Neural cell (in vitro differentiated cells): ENCODE measurements at regions not wholly inside any gene's neighbourhood (a gene's known extent, or its start where the extent isn't known, plus 50 kb on each side); places are given as distances from the start of the nearest gene placed in this dataset.
A peak's percentile ranks its signal among the peaks of the same experiment; 100 is the strongest.

Source experiments
- H2AFZ ChIP-seq: fragments of 200-600, 300-800 bp; sonication (generic), shearing (Covaris generic); 2 replicates; pipeline ENCODE4 v1.6.0; 2014; ENCODE audit warnings: low read depth, mild to moderate bottlenecking, antibody characterized with exemption, low read length, moderate library complexity
- H3F3A ChIP-seq: fragments of 200-600 bp; shearing (Covaris generic); 2 replicates; pipeline ENCODE4 v1.6.1; 2016; ENCODE audit warnings: mild to moderate bottlenecking, moderate library complexity, mixed read lengths, antibody characterized with exemption, low read length; ENCODE audit not compliant: insufficient read depth, poor library complexity, severe bottlenecking
- H3K27ac ChIP-seq: fragments of 200-600, 300-800 bp; sonication (generic), shearing (Covaris generic); 2 replicates; pipeline ENCODE4 v1.5.1; 2014; ENCODE audit warnings: mild to moderate bottlenecking, low read length, moderate library complexity
- H3K27me3 ChIP-seq: fragments of 300-800, 200-600 bp; sonication (generic), shearing (Covaris generic); 2 replicates; pipeline ENCODE4 v1.6.0; 2014; ENCODE audit warnings: mild to moderate bottlenecking, low read depth, low read length, moderate library complexity; ENCODE audit not compliant: insufficient read depth
- H3K36me3 ChIP-seq: fragments of 300-800, 200-600 bp; sonication (generic), shearing (Covaris generic); 2 replicates; pipeline ENCODE4 v1.5.1; 2014; ENCODE audit warnings: mild to moderate bottlenecking, antibody characterized with exemption, low read length, moderate library complexity; ENCODE audit not compliant: insufficient read depth
- H3K4me2 ChIP-seq: fragments of 300-800, 200-600 bp; sonication (generic), shearing (Covaris generic); 2 replicates; pipeline ENCODE4 v1.6.0; 2014; ENCODE audit warnings: mild to moderate bottlenecking, low read length
- H3K4me3 ChIP-seq: fragments of 300-800, 200-600 bp; sonication (generic), shearing (Covaris generic); 2 replicates; pipeline ENCODE4 v1.5.1; 2014; ENCODE audit warnings: mild to moderate bottlenecking, low read length, moderate library complexity
- H3K79me2 ChIP-seq: fragments of 200-600 bp; shearing (Covaris generic); replicated peaks from 2 replicates; pipeline ENCODE4 v1.6.0; 2014; ENCODE audit warnings: mild to moderate bottlenecking, low read length, moderate library complexity; ENCODE audit not compliant: insufficient read depth
- H3K9ac ChIP-seq: fragments of 300-800, 200-600 bp; sonication (generic), shearing (Covaris generic); 2 replicates; pipeline ENCODE4 v1.6.1; 2016; ENCODE audit warnings: mild to moderate bottlenecking, low read length, mixed read lengths
- H3K9me2 ChIP-seq: fragments of 200-600 bp; shearing (Covaris generic); 2 replicates; pipeline ENCODE4 v1.6.1; 2016; ENCODE audit warnings: mild to moderate bottlenecking, low read length, mixed read lengths; ENCODE audit not compliant: insufficient read depth
- H3K9me3 ChIP-seq: fragments of 200-600, 300-800 bp; sonication (generic), shearing (Covaris generic); 2 replicates; pipeline ENCODE4 v1.6.1; 2016; ENCODE audit warnings: mild to moderate bottlenecking, mixed run types, low read length, moderate library complexity, mixed read lengths
- H4K20me1 ChIP-seq: fragments of 200-600 bp; shearing (Covaris generic); 2 replicates; pipeline ENCODE4 v1.6.1; 2016; ENCODE audit warnings: mild to moderate bottlenecking, mixed run types; ENCODE audit not compliant: insufficient read depth
- CTCF ChIP-seq: fragments of 450-650 bp; IDR thresholded peaks from 2 replicates; pipeline ENCODE4 v1.5.1; 2014; ENCODE audit warnings: antibody characterized with exemption, mild to moderate bottlenecking, moderate library complexity; ENCODE audit not compliant: poor library complexity, severe bottlenecking
- EP300 ChIP-seq: fragments of 450-650 bp; conservative IDR thresholded peaks from 2 replicates; pipeline ENCODE4 v1.6.1; 2014; ENCODE audit warnings: antibody characterized with exemption, mild to moderate bottlenecking, moderate library complexity; ENCODE audit not compliant: poor library complexity, severe bottlenecking
- EZH2 ChIP-seq: fragments of 200-600, 300-800 bp; shearing (Covaris generic), sonication (generic); IDR thresholded peaks from 2 replicates; pipeline ENCODE4 v1.6.1; 2014; ENCODE audit warnings: antibody characterized with exemption, low read length, borderline replicate concordance, mild to moderate bottlenecking; ENCODE audit not compliant: insufficient read depth, poor library complexity, severe bottlenecking
- MXI1 ChIP-seq: fragments of 450-650 bp; conservative IDR thresholded peaks from 2 replicates; pipeline ENCODE4 v1.6.1; 2014; ENCODE audit warnings: antibody characterized with exemption, mild to moderate bottlenecking; ENCODE audit not compliant: poor library complexity, severe bottlenecking
- POLR2AphosphoS5 ChIP-seq: IDR thresholded peaks from 2 replicates; pipeline ENCODE4 v1.6.1; 2012
- RAD21 ChIP-seq: fragments of 450-650 bp; conservative IDR thresholded peaks from 2 replicates; pipeline ENCODE4 v1.6.1; 2014; ENCODE audit warnings: antibody characterized with exemption, mild to moderate bottlenecking, moderate library complexity
- REST ChIP-seq: IDR thresholded peaks from 2 replicates; pipeline ENCODE4 v1.6.1; 2012; ENCODE audit warnings: borderline replicate concordance
- SMC3 ChIP-seq: fragments of 450-650 bp; conservative IDR thresholded peaks from 2 replicates; pipeline ENCODE4 v1.6.1; 2014; ENCODE audit warnings: antibody characterized with exemption, mild to moderate bottlenecking, moderate library complexity; ENCODE audit not compliant: poor library complexity

GRCh38 chr5:57780306-57780960 lies 297.8 kb upstream of the ACTBL2 start:
- H3K27ac ChIP-seq, result no peak overlapping the region
- no peak for TF ChIP-seq EP300
- no peak for TF ChIP-seq MXI1
- no peak for TF ChIP-seq REST
- TF ChIP-seq RAD21, result no peak
- TF ChIP-seq EZH2, result no peak
- H3K36me3 ChIP-seq, result no peaks in the 10 kb centered on the region
- H3K4me2 ChIP-seq, result no peak overlapping the region
- H3K4me3 ChIP-seq, result no peak overlapping the region
- H3K9me2 ChIP-seq, result no peaks in the 10 kb centered on the region
- no peaks in the 10 kb centered on the region for H4K20me1 ChIP-seq
- no peak overlapping the region for H2AFZ ChIP-seq
- H3K79me2 ChIP-seq, result no peaks in the 10 kb centered on the region
- H3K9ac ChIP-seq, result no peak overlapping the region
- no peaks in the 10 kb centered on the region for H3K9me3 ChIP-seq
- H3K27me3 ChIP-seq, result no peaks in the 10 kb centered on the region
- H3F3A ChIP-seq, result no peaks in the 10 kb centered on the region

- no peaks in the 10 kb centered on the region for H3K36me3 ChIP-seq
- no peaks in the 10 kb centered on the region for H3K79me2 ChIP-seq
- H3K9me3 ChIP-seq, result no peaks in the 10 kb centered on the region
- TF ChIP-seq RAD21, result peak; percentile 95
- TF ChIP-seq SMC3, result peak; percentile 95
- no peak for TF ChIP-seq EZH2
- TF ChIP-seq CTCF, result peak; percentile 88
- no peak for TF ChIP-seq POLR2AphosphoS5
- TF ChIP-seq EP300, result no peak
- TF ChIP-seq MXI1, result no peak
- no peak overlapping the region for H3K4me2 ChIP-seq
- no peak overlapping the region for H3K4me3 ChIP-seq
- no peaks in the 10 kb centered on the region for H4K20me1 ChIP-seq
- no peak overlapping the region for H2AFZ ChIP-seq
- H3F3A ChIP-seq, result no peaks in the 10 kb centered on the region
- no peak overlapping the region for H3K9ac ChIP-seq
- no peaks in the 10 kb centered on the region for H3K9me2 ChIP-seq
- no peak overlapping the region for H3K27ac ChIP-seq
- no peaks in the 10 kb centered on the region for H3K27me3 ChIP-seq
Measured at GRCh38 chr5:57779383-57780223, 297.0 kb upstream of the ACTBL2 start.
